Aorta (tissue), 5 donors: ENCODE measurements at regions not wholly inside any gene's neighbourhood (a gene's known extent, or its start where the extent isn't known, plus 50 kb on each side); places are given as distances from the start of the nearest gene placed in this dataset.

ENCODE experiments used
- ATAC-seq: fragments of 200-7000 bp; cut with Tn5 transposase; one replicate; pipeline ENCODE4 v1.9.1; 2022; ENCODE audit warnings: moderate library complexity; ENCODE audit not compliant: low FRiP score
- DNase-seq, 2 donors: peaks; one replicate each; pipeline ENCODE4 v3.0.0-alpha.2; 2020
- H3K27ac ChIP-seq, 2 donors: one replicate each; pipeline ENCODE4 v1.5.1; 2013; ENCODE audit warnings: low read length in 2 of 2, mild to moderate bottlenecking in 2 of 2, moderate library complexity in 2 of 2, control low read depth in 1 of 2, inconsistent platforms in 1 of 2, low read depth in 1 of 2
- H3K27me3 ChIP-seq, 2 donors: one replicate each; pipeline ENCODE4 v1.6.1; 2013; ENCODE audit warnings: control low read depth in 1 of 2, low read length in 1 of 2, mild to moderate bottlenecking in 1 of 2, moderate library complexity in 1 of 2; ENCODE audit not compliant: insufficient read depth in 2 of 2, control insufficient read depth in 1 of 2
- H3K36me3 ChIP-seq, 2 donors: one replicate each; pipeline ENCODE4 v1.6.1; 2013; ENCODE audit warnings: control low read depth in 1 of 2, low read length in 1 of 2, mild to moderate bottlenecking in 1 of 2; ENCODE audit not compliant: insufficient read depth in 2 of 2, control insufficient read depth in 1 of 2
- H3K4me1 ChIP-seq, 2 donors: one replicate each; pipeline ENCODE4 v1.6.1; 2013; ENCODE audit warnings: low read length in 2 of 2, control low read depth in 1 of 2, mild to moderate bottlenecking in 1 of 2, moderate library complexity in 1 of 2; ENCODE audit not compliant: insufficient read depth in 2 of 2, control insufficient read depth in 1 of 2
- H3K4me3 ChIP-seq, 2 donors: one replicate each; pipeline ENCODE4 v1.5.1; 2013; ENCODE audit warnings: low read length in 2 of 2, control low read depth in 1 of 2, mild to moderate bottlenecking in 1 of 2
- H3K9me3 ChIP-seq: one replicate; pipeline ENCODE4 v1.6.1; 2013; ENCODE audit warnings: mild to moderate bottlenecking, low read length; ENCODE audit not compliant: control insufficient read depth
- WGBS, 2 donors: extraction: QIAGEN DNeasy Blood & Tissue Kit; methylation state at CpG; one replicate each; pipeline ENCODE4 v1.1.7; 2013; 5-methylcytosine and 5-hydroxymethylcytosine counted together
- intact Hi-C, 2 donors: fragments of 100-400 bp; cut with DNase I; formaldehyde crosslinking; loops; one replicate each; pipeline versions ENCODE4 v1.14.2 to v1.15.0; 2022
- donor health status: healthy with polysubstance abuse.
- donor health status: Bipolar disorder and iron deficiency.
- donor health status: DM: no; HTN: no; CAD: no.
- donor health status: DM: no; HTN: no; CAD: no.
- donor health status: DM: yes; HTN: yes; CAD: no.

DNA sequence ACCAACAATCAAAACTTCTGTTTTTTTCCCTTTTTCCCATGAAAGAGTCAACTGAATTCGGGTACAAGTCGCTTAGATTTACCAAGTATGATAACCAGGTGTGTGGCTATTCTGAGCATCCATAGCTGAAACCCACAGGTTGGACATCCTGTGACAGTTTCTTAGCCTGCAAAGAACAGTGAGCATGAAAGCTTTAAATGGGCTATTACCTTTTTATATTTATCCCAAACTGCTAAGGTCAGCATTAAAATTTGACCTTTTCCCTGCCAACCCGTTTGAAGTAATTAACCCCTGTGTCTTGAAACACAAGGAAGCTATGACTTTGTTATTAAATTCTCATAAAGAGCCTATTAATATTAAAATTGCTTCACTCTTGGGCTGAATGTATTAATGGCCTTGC is 1065.0 kb upstream of the RBFOX1 start:
- intact Hi-C loops: no loop called here
- no peaks in the 10 kb centered on the region for H3K9me3 ChIP-seq
- DNase-seq: no peak
- no peaks in the 10 kb centered on the region for H3K4me1 ChIP-seq
- no peak overlapping the region for H3K4me3 ChIP-seq
- ATAC-seq: no peak
- no peak overlapping the region for H3K27ac ChIP-seq
- no peaks in the 10 kb centered on the region for H3K36me3 ChIP-seq
- 57 to 58% methylated on average over 3 of the region's 3 CpGs for WGBS, 2 donors
- no peaks in the 10 kb centered on the region for H3K27me3 ChIP-seq

DNA sequence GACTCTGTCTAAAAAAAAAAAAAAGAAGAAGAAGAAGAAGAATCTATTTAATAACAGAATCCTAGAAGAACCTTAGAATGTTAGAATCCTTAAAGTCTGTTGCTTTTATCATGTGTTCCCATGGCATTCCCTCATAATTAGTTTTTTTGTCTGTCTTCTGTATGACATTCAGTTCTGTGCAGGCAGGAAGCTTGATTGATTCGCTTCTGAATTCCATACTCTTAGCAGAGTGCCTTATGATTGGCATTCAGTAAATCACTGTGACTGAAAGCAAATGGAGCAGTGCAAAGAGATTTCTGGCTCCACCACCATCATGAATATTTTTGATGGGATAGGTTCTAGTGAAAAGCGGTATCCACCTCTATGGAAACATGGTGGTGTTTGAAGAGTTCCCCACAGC is 1065.9 kb upstream of the RBFOX1 start:
- H3K27me3 ChIP-seq: no peaks in the 10 kb centered on the region
- intact Hi-C loops: no loop called here
- no peak for ATAC-seq
- 78 to 80% methylated on average over 2 of the region's 2 CpGs for WGBS, 2 donors
- DNase-seq: no peak
- H3K4me1 ChIP-seq: no peaks in the 10 kb centered on the region
- H3K9me3 ChIP-seq: no peaks in the 10 kb centered on the region
- H3K27ac ChIP-seq: no peak overlapping the region
- H3K36me3 ChIP-seq: no peaks in the 10 kb centered on the region
- H3K4me3 ChIP-seq: no peak overlapping the region

- no peaks in the 10 kb centered on the region for H3K36me3 ChIP-seq
- 77% methylated on average over 4 of the region's 4 CpGs for WGBS, 2 donors
- no peaks in the 10 kb centered on the region for H3K27me3 ChIP-seq
- DNase-seq (no peak), ATAC-seq (no peak)
- H3K4me3 ChIP-seq: no peak overlapping the region
- no peak overlapping the region for H3K27ac ChIP-seq
- no peaks in the 10 kb centered on the region for H3K9me3 ChIP-seq
- no peaks in the 10 kb centered on the region for H3K4me1 ChIP-seq
- intact Hi-C loops: no loop called here
Measured at GRCh38 chr16:6265968-6266367, 1066.7 kb upstream of the RBFOX1 start.

DNA sequence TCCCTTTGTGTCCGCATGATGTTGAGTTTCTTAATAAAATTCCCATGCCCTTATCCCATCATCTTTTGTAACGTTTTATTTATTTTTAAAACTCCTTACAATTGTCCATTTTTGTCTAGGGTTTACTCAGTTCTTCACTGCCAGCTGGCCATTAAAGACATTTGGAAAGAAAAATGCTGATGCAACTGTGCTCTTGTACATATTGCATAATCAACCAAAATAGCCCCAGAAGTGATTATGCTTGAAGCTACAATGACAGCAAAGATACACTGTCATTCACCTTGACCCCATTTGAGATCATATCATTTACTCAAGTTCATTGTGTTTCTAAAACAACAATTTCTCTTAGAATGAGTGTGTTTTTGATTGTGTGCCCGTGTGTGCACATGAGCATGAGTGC is 1074.6 kb upstream of the RBFOX1 start:
- H3K27ac ChIP-seq: no peak overlapping the region
- ATAC-seq (no peak), DNase-seq (no peak)
- intact Hi-C loops: no loop called here
- H3K9me3 ChIP-seq: no peaks in the 10 kb centered on the region
- 72 to 76% methylated on average over 3 of the region's 3 CpGs for WGBS, 2 donors
- no peaks in the 10 kb centered on the region for H3K4me1 ChIP-seq
- H3K27me3 ChIP-seq: no peaks in the 10 kb centered on the region
- H3K4me3 ChIP-seq: no peak overlapping the region
- H3K36me3 ChIP-seq: no peaks in the 10 kb centered on the region

GRCh38 chr16:6252541-6252940 is 1080.1 kb upstream of the RBFOX1 start:
- Histone ChIP-seq H3K36me3 (no peaks in the 10 kb centered on the region), H3K9me3 (no peaks in the 10 kb centered on the region), H3K27me3 (no peaks in the 10 kb centered on the region), H3K4me1 (no peaks in the 10 kb centered on the region), H3K4me3 (no peak overlapping the region), H3K27ac (no peak overlapping the region)
- no peak for ATAC-seq
- 77 to 79% methylated on average over 4 of the region's 4 CpGs for WGBS, 2 donors
- no peak for DNase-seq
- intact Hi-C loops: no loop called here

DNA sequence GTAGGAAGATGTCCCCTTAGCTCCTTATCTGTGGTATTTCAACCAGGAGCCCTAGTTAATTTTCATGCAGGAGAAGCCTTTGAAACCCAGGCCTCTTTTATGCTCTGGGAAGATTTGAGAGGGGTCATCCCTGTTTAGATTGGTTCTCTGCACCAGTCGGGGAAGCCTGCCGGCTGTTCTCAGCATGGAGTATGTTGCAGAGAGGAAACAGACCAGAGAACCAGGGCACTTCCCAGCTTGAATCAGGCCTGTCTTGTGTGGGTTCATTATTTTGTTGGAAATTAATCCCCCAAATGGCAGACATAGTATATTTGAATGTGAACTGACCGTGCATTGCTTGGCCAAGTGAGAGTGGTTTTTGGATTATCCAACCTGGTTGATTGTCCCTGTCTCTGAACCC is 1082.1 kb upstream of the RBFOX1 start:
- Histone ChIP-seq H3K27ac (no peak overlapping the region), H3K36me3 (no peaks in the 10 kb centered on the region), H3K27me3 (no peaks in the 10 kb centered on the region), H3K4me3 (no peak overlapping the region), H3K4me1 (no peaks in the 10 kb centered on the region), H3K9me3 (no peaks in the 10 kb centered on the region)
- ATAC-seq: no peak
- intact Hi-C loops: no loop called here
- WGBS, 2 donors: 41 to 56% methylated on average over 3 of the region's 3 CpGs
- no peak for DNase-seq

GRCh38 chr16:6249863-6250262 is 1082.8 kb upstream of the RBFOX1 start:
- H3K4me3 ChIP-seq: no peak overlapping the region
- intact Hi-C loops: no loop called here
- no peaks in the 10 kb centered on the region for H3K36me3 ChIP-seq
- DNase-seq (no peak), ATAC-seq (no peak)
- no peaks in the 10 kb centered on the region for H3K9me3 ChIP-seq
- H3K27ac ChIP-seq: no peak overlapping the region
- H3K27me3 ChIP-seq: no peaks in the 10 kb centered on the region
- WGBS, 2 donors: 52% methylated on average over 4 of the region's 4 CpGs
- H3K4me1 ChIP-seq: no peaks in the 10 kb centered on the region

DNA sequence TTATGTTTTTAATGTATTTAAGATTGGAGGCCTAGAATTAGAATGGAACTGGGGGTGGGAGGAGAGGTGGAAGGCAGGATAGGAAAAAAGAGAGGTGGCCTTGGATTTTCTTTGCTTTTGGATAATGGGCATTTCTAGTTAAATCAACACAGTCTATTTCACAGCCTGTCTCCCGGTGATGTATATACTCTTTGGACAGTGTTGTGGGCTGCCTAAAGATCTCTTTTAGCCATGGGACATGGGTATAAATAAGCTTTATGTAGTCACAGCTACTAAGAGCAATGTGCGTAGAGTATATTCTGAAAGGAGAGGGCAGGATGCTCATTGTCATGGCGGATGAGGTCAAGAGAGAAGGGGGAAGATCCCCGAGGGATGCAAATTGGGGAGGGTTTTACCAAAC is 1084.4 kb upstream of the RBFOX1 start:
- ATAC-seq (no peak), DNase-seq (no peak)
- no peak overlapping the region for H3K4me3 ChIP-seq
- 52 to 76% methylated on average over 4 of the region's 4 CpGs for WGBS, 2 donors
- H3K27me3 ChIP-seq: no peaks in the 10 kb centered on the region
- intact Hi-C loops: no loop called here
- H3K36me3 ChIP-seq: no peaks in the 10 kb centered on the region
- H3K9me3 ChIP-seq: no peaks in the 10 kb centered on the region
- H3K4me1 ChIP-seq: no peaks in the 10 kb centered on the region
- no peak overlapping the region for H3K27ac ChIP-seq

GRCh38 chr16:6247775-6248174 is 1084.9 kb upstream of the RBFOX1 start:
- WGBS, 2 donors: 84 to 85% methylated on average over 4 of the region's 4 CpGs
- DNase-seq: no peak
- no peak overlapping the region for H3K4me3 ChIP-seq
- H3K27ac ChIP-seq: no peak overlapping the region
- intact Hi-C loops: no loop called here
- ATAC-seq: no peak
- H3K27me3 ChIP-seq: no peaks in the 10 kb centered on the region
- H3K9me3 ChIP-seq: no peaks in the 10 kb centered on the region
- H3K36me3 ChIP-seq: no peaks in the 10 kb centered on the region
- H3K4me1 ChIP-seq: no peaks in the 10 kb centered on the region
